Type B pancreatic cell (in vitro differentiated cells): ENCODE measurements at regions not wholly inside any gene's neighbourhood (a gene's known extent, or its start where the extent isn't known, plus 50 kb on each side); places are given as distances from the start of the nearest gene placed in this dataset.

Source experiments
- DNase-seq: peaks from one replicate; pipeline ENCODE4 v3.0.0; 2021; ENCODE audit warnings: mixed read lengths; ENCODE audit not compliant: unreplicated experiment; ENCODE audit errors: extremely low spot score
- H3K27ac Mint-ChIP-seq: 2 replicates; pipeline ENCODE4 v1.8.0; 2021; ENCODE audit warnings: mild to moderate bottlenecking, mixed read lengths
- H3K27me3 Mint-ChIP-seq: 2 replicates; pipeline ENCODE4 v1.8.0; 2021; ENCODE audit warnings: mixed read lengths
- H3K36me3 Mint-ChIP-seq: 2 replicates; pipeline ENCODE4 v1.8.0; 2021; ENCODE audit warnings: mixed read lengths
- H3K4me1 Mint-ChIP-seq: one replicate; pipeline ENCODE4 v1.8.0; 2021; ENCODE audit warnings: mixed read lengths; ENCODE audit not compliant: unreplicated experiment
- H3K4me3 Mint-ChIP-seq: 2 replicates; pipeline ENCODE4 v1.8.0; 2021; ENCODE audit warnings: mild to moderate bottlenecking, mixed read lengths
- H3K9me3 Mint-ChIP-seq: 2 replicates; pipeline ENCODE4 v1.8.0; 2021; ENCODE audit warnings: mixed read lengths
- CTCF ChIP-seq: fragments of 200-600 bp; sonication (generic); conservative IDR thresholded peaks from 2 replicates; pipeline ENCODE4 v1.5.0; 2021; ENCODE audit warnings: antibody characterized with exemption, mild to moderate bottlenecking

- no peaks in the 10 kb centered on the region for H3K36me3 Mint-ChIP-seq
- no peak for DNase-seq
- no peaks in the 10 kb centered on the region for H3K4me1 Mint-ChIP-seq
- H3K27me3 Mint-ChIP-seq: peaks cover 6% of the 10 kb centered on the region
- peaks cover 4% of the 10 kb centered on the region for H3K9me3 Mint-ChIP-seq
- no peak overlapping the region for H3K4me3 Mint-ChIP-seq
- H3K27ac Mint-ChIP-seq: no peak overlapping the region
- TF ChIP-seq CTCF: no peak
Measured at GRCh38 chr15:92224843-92225242, 168.8 kb upstream of the ST8SIA2 start.

GRCh38 chr15:92226020-92226612 lies 167.6 kb upstream of the ST8SIA2 start:
- Mint-ChIP-seq H3K4me1 (no peaks in the 10 kb centered on the region), H3K9me3 (peaks cover 4% of the 10 kb centered on the region), H3K27me3 (peaks cover 10% of the 10 kb centered on the region), H3K27ac (no peak overlapping the region), H3K36me3 (no peaks in the 10 kb centered on the region), H3K4me3 (no peak overlapping the region)
- no peak for DNase-seq
- TF ChIP-seq CTCF: peak; percentile 63

- Mint-ChIP-seq H3K4me1 (no peaks in the 10 kb centered on the region), H3K27me3 (peaks cover 17% of the 10 kb centered on the region), H3K9me3 (peaks cover 3% of the 10 kb centered on the region), H3K4me3 (no peak overlapping the region), H3K36me3 (no peaks in the 10 kb centered on the region), H3K27ac (no peak overlapping the region)
- DNase-seq: no peak
- TF ChIP-seq CTCF: no peak
Measured at GRCh38 chr15:92228830-92229229, 164.9 kb upstream of the ST8SIA2 start.

GRCh38 chr15:92231461-92231860 lies 162.2 kb upstream of the ST8SIA2 start:
- DNase-seq: no peak
- Mint-ChIP-seq H3K9me3 (peaks cover 5% of the 10 kb centered on the region), H3K36me3 (no peaks in the 10 kb centered on the region), H3K4me3 (no peak overlapping the region), H3K27ac (no peak overlapping the region), H3K4me1 (no peaks in the 10 kb centered on the region), H3K27me3 (peaks cover 20% of the 10 kb centered on the region)
- TF ChIP-seq CTCF: no peak

GRCh38 chr15:92232317-92232716 lies 161.4 kb upstream of the ST8SIA2 start:
- Mint-ChIP-seq H3K27ac (no peak overlapping the region), H3K27me3 (peaks cover 20% of the 10 kb centered on the region), H3K9me3 (peaks cover 5% of the 10 kb centered on the region), H3K4me1 (no peaks in the 10 kb centered on the region), H3K36me3 (no peaks in the 10 kb centered on the region), H3K4me3 (no peak overlapping the region)
- no peak for TF ChIP-seq CTCF
- DNase-seq: no peak

- DNase-seq: no peak
- Mint-ChIP-seq H3K27me3 (peaks cover 20% of the 10 kb centered on the region), H3K4me3 (no peak overlapping the region), H3K36me3 (no peaks in the 10 kb centered on the region), H3K9me3 (peaks cover 5% of the 10 kb centered on the region), H3K27ac (no peak overlapping the region), H3K4me1 (no peaks in the 10 kb centered on the region)
- TF ChIP-seq CTCF: no peak
Measured at GRCh38 chr15:92232876-92233275, 160.8 kb upstream of the ST8SIA2 start.
